ENCODE measurements at regions not wholly inside any gene's neighbourhood (a gene's known extent, or its start where the extent isn't known, plus 50 kb on each side); places are given as distances from the start of the nearest gene placed in this dataset.

GRCh38 chr5:33304601-33305000 lies 136.2 kb upstream of the TARS1 start:
- no peak overlapping the region for H2AFZ ChIP-seq (ENCODE audit: control insufficient read depth, low read length)

DNA sequence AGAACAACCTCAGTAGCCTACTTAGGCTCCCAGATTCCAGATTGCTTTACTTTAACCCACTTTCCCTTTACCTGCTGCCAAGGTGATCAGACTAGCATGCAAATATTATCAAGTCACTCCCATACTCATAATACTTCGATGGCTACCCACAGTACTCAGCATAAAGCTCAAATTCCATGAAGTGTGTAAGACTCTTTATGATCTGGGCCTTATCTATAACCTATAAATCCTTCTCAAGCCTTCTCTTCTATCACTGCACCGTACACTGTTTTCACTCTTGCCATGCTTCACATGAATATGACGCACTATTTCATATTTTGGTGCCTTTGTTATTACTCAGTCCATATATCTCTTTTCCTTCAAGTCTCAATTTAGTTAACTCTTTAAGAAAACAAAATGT lies 135.2 kb upstream of the TARS1 start:
- no peaks in the 10 kb centered on the region for H4K20me1 ChIP-seq (ENCODE audit: control insufficient read depth, extremely low read depth, insufficient read depth, low read length)
- DNase-seq (ENCODE audit: low read depth, low spot score) (no peak), FAIRE-seq (no peak)
- H3K79me2 ChIP-seq (ENCODE audit: control insufficient read depth, insufficient read depth, low read length): no peaks in the 10 kb centered on the region
- no peak overlapping the region for H3K27ac ChIP-seq (ENCODE audit: control insufficient read depth, insufficient read depth, low read length)
- H3K9ac ChIP-seq (ENCODE audit: control insufficient read depth, extremely low read depth, insufficient read depth, low read length): no peak overlapping the region
- dilution Hi-C loops (cut with MboI; ENCODE audit: extremely low pct_ligation_motif_present, low sequenced_read_pairs): no loop called here
- H3K27me3 ChIP-seq (ENCODE audit: control insufficient read depth, extremely low read depth, insufficient read depth, low read length): no peaks in the 10 kb centered on the region
- H3K36me3 ChIP-seq (ENCODE audit: control insufficient read depth in 2 of 2, extremely low read depth in 1 of 2, insufficient read depth in 2 of 2, low read length in 2 of 2): no peaks in the 10 kb centered on the region
- peaks cover 13% of the 10 kb centered on the region for H3K4me1 ChIP-seq (ENCODE audit: control insufficient read depth, extremely low read depth, insufficient read depth, low read length)
- no peak overlapping the region for H2AFZ ChIP-seq (ENCODE audit: control insufficient read depth, low read length)
- H3K9me1 ChIP-seq (ENCODE audit: control insufficient read depth, extremely low read depth, insufficient read depth, low read length): no peaks in the 10 kb centered on the region
- TF ChIP-seq EZH2 (IDR thresholded peaks at IDR 0.05; ENCODE audit: low read length): no peak
- TF ChIP-seq, protein P1, sequence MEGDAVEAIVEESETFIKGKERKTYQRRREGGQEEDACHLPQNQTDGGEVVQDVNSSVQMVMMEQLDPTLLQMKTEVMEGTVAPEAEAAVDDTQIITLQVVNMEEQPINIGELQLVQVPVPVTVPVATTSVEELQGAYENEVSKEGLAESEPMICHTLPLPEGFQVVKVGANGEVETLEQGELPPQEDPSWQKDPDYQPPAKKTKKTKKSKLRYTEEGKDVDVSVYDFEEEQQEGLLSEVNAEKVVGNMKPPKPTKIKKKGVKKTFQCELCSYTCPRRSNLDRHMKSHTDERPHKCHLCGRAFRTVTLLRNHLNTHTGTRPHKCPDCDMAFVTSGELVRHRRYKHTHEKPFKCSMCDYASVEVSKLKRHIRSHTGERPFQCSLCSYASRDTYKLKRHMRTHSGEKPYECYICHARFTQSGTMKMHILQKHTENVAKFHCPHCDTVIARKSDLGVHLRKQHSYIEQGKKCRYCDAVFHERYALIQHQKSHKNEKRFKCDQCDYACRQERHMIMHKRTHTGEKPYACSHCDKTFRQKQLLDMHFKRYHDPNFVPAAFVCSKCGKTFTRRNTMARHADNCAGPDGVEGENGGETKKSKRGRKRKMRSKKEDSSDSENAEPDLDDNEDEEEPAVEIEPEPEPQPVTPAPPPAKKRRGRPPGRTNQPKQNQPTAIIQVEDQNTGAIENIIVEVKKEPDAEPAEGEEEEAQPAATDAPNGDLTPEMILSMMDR (optimal IDR thresholded peaks at IDR 0.05 in 1 of 3, IDR thresholded peaks at IDR 0.05 in 1 of 3, conservative IDR thresholded peaks at IDR 0.05 in 1 of 3; ENCODE audit: extremely low read depth in 1 of 3, insufficient read depth in 2 of 3, low read length in 3 of 3): no peak
- H3K4me2 ChIP-seq (ENCODE audit: control insufficient read depth, extremely low read depth, insufficient read depth, low read depth, low read length): no peak overlapping the region
- no peak overlapping the region for H3K4me3 ChIP-seq (ENCODE audit: control insufficient read depth in 2 of 3, extremely low read depth in 1 of 3, insufficient read depth in 2 of 3, low read depth in 1 of 3, low read length in 3 of 3)
- H3K9me3 ChIP-seq (ENCODE audit: control insufficient read depth, low read depth, low read length): no peaks in the 10 kb centered on the region

More at GRCh38 chr5:33304601-33305000, 136.2 kb upstream of the TARS1 start:
- FAIRE-seq (peak; percentile 36), DNase-seq (ENCODE audit: low read depth, low spot score) (no peak)
- dilution Hi-C loops (cut with MboI; ENCODE audit: extremely low pct_ligation_motif_present, low sequenced_read_pairs): no loop called here
- Histone ChIP-seq H3K4me3 (ENCODE audit: control insufficient read depth in 2 of 3, extremely low read depth in 1 of 3, insufficient read depth in 2 of 3, low read depth in 1 of 3, low read length in 3 of 3) (no peak overlapping the region), H3K4me1 (ENCODE audit: control insufficient read depth, extremely low read depth, insufficient read depth, low read length) (peaks cover 11% of the 10 kb centered on the region), H4K20me1 (ENCODE audit: control insufficient read depth, extremely low read depth, insufficient read depth, low read length) (no peaks in the 10 kb centered on the region), H3K27ac (ENCODE audit: control insufficient read depth, insufficient read depth, low read length) (no peak overlapping the region), H3K79me2 (ENCODE audit: control insufficient read depth, insufficient read depth, low read length) (no peaks in the 10 kb centered on the region), H3K4me2 (ENCODE audit: control insufficient read depth, extremely low read depth, insufficient read depth, low read depth, low read length) (no peak overlapping the region), H3K36me3 (ENCODE audit: control insufficient read depth in 2 of 2, extremely low read depth in 1 of 2, insufficient read depth in 2 of 2, low read length in 2 of 2) (no peaks in the 10 kb centered on the region), H3K9me3 (ENCODE audit: control insufficient read depth, low read depth, low read length) (no peaks in the 10 kb centered on the region), H3K27me3 (ENCODE audit: control insufficient read depth, extremely low read depth, insufficient read depth, low read length) (no peaks in the 10 kb centered on the region), H3K9ac (ENCODE audit: control insufficient read depth, extremely low read depth, insufficient read depth, low read length) (no peak overlapping the region), H3K9me1 (ENCODE audit: control insufficient read depth, extremely low read depth, insufficient read depth, low read length) (no peaks in the 10 kb centered on the region)
- no peak for TF ChIP-seq EZH2 (IDR thresholded peaks at IDR 0.05; ENCODE audit: low read length)
- TF ChIP-seq, protein P1 (optimal IDR thresholded peaks at IDR 0.05 in 1 of 3, IDR thresholded peaks at IDR 0.05 in 1 of 3, conservative IDR thresholded peaks at IDR 0.05 in 1 of 3; ENCODE audit: extremely low read depth in 1 of 3, insufficient read depth in 2 of 3, low read length in 3 of 3): no peak
